ENCODE measurements at regions not wholly inside any gene's neighbourhood (a gene's known extent, or its start where the extent isn't known, plus 50 kb on each side); places are given as distances from the start of the nearest gene placed in this dataset.

DNA sequence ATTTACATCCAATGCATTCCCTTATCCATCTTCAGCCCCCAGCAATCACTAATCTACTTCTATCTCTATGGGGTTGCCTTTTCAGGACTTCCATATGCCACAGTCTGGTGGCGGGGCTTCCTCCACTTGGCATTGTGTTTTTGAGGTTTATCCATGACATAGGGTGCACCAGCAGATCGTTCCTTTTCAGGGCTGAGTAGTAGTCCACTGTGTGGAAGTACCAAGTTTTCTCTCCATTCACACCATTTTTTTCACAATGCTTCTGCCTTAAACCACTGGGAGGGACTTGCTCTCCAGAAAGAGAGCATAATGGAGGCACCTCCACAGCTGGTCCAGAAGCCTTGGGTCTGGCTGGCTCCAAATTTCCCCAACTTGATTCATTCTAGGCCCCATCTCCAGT lies 144.0 kb upstream of the IQSEC1 start:
- Mint-ChIP-seq H3K4me3 (no peak overlapping the region), H3K36me3 (no peaks in the 10 kb centered on the region), H3K27me3 (peaks cover 4% of the 10 kb centered on the region), H3K27ac (no peak overlapping the region), H3K4me1 (no peaks in the 10 kb centered on the region), H3K9me3 (ENCODE audit: low read depth) (no peaks in the 10 kb centered on the region)
- CTCF ChIA-PET = interaction anchor here (1.7 kb wide), 1 partner anchor 12 kb away, joined by 4 read pairs; no protein-coding TSS in a partner anchor
- DNase-seq = no peak
- ATAC-seq = no peak

DNA sequence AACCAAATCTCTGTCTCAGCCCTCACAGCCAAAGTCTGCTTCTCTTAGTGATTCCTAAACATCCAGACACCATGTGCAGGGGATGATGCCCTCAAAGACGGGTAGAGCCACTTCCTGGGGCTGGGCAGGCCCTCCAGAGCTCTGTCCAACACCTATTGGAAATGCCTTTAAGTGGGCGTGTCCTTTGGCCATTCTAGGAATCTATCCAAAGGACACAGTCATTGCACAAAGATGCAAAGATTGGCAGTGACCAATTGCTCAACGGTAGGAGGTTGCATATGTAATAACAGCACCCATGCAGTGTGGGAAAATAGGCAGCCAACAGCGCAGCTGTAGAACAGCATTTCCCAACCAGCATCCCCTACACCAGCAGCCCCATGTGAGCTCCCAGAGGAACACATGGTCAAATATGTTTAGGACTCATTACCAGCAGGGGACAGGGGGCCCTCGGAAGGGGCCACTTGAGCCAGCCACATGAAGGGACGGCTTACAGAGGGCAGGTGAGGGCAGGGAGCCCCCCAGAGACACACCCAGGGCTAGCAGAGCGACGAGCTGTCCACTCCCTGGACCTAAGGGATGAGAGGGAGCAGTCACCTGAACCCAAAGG lies 142.8 kb upstream of the IQSEC1 start:
- no peaks in the 10 kb centered on the region for H3K36me3 Mint-ChIP-seq
- DNase-seq (no peak), ATAC-seq (no peak)
- H3K4me1 Mint-ChIP-seq = no peaks in the 10 kb centered on the region
- H3K4me3 Mint-ChIP-seq = no peak overlapping the region
- H3K27ac Mint-ChIP-seq = no peak overlapping the region
- CTCF ChIA-PET = interaction anchor here (1.7 kb wide), 1 partner anchor 14 kb away, joined by 4 read pairs; no protein-coding TSS in a partner anchor
- H3K9me3 Mint-ChIP-seq (ENCODE audit: low read depth) = no peaks in the 10 kb centered on the region
- peaks cover 4% of the 10 kb centered on the region for H3K27me3 Mint-ChIP-seq

GRCh38 chr3:13214847-13215472 lies 141.7 kb upstream of the IQSEC1 start:
- H3K4me1 Mint-ChIP-seq = no peaks in the 10 kb centered on the region
- H3K27me3 Mint-ChIP-seq = peaks cover 4% of the 10 kb centered on the region
- H3K4me3 Mint-ChIP-seq = no peak overlapping the region
- CTCF ChIA-PET = no interaction called here
- no peaks in the 10 kb centered on the region for H3K9me3 Mint-ChIP-seq (ENCODE audit: low read depth)
- no peak overlapping the region for H3K27ac Mint-ChIP-seq
- DNase-seq (no peak), ATAC-seq (no peak)
- no peaks in the 10 kb centered on the region for H3K36me3 Mint-ChIP-seq

DNA sequence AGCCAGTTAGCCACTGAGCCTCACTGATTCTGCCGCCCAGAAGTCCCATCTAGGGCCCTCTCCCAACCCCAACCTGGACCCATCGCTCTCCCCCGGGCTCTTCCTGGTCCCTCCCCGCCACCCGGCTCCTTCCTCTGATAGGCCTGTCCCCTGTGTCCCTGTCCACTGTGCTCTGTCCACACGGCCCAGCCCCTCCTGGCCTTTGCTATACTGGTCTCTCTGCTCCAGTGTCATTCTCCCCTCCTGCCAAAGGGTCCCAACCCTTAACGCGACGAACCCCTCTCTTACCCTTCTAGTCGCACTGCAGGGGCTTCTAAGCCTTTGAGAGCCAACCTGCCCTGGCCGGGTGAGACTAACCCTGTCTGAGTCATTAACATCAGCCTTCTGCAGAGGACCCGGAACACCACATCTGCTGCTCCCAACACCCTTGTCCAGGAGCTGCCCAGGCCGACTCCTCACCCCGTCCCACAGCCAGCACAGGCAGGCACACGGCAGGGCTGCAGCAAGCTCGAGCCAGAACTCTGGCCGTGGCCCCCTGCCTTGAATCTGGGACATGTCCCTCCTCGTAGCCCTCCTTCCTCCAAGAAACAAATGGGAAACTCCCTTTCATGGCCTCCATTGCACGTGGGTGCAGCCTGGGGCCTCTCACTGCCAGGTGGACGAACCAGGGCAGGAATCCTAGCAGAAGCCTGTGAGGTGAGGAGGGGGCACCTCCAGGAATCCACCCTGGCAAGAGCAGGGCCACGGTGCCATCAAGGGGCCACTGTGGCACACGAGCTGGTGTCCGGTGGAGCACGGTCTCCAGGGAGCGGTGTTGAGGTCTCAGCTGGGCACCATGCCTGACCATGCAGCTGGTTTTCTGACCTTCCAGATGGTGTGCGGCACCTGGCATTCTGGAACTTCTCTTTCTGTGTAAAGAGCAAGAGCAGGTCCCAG lies 140.9 kb upstream of the IQSEC1 start:
- H3K27ac Mint-ChIP-seq = no peak overlapping the region
- H3K27me3 Mint-ChIP-seq = peaks cover 4% of the 10 kb centered on the region
- no peak overlapping the region for H3K4me3 Mint-ChIP-seq
- no peak for DNase-seq
- no peaks in the 10 kb centered on the region for H3K9me3 Mint-ChIP-seq (ENCODE audit: low read depth)
- no peak for ATAC-seq
- H3K4me1 Mint-ChIP-seq = no peaks in the 10 kb centered on the region
- H3K36me3 Mint-ChIP-seq = no peaks in the 10 kb centered on the region
- CTCF ChIA-PET = no interaction called here

GRCh38 chr3:13213490-13213889 lies 140.3 kb upstream of the IQSEC1 start:
- no peaks in the 10 kb centered on the region for H3K36me3 Mint-ChIP-seq
- DNase-seq (no peak), ATAC-seq (no peak)
- H3K4me3 Mint-ChIP-seq = no peak overlapping the region
- CTCF ChIA-PET = no interaction called here
- H3K9me3 Mint-ChIP-seq (ENCODE audit: low read depth) = no peaks in the 10 kb centered on the region
- no peaks in the 10 kb centered on the region for H3K4me1 Mint-ChIP-seq
- H3K27me3 Mint-ChIP-seq = peaks cover 4% of the 10 kb centered on the region
- no peak overlapping the region for H3K27ac Mint-ChIP-seq

GRCh38 chr3:13211605-13212210 lies 138.5 kb upstream of the IQSEC1 start:
- no peak for DNase-seq
- CTCF ChIA-PET = no interaction called here
- Mint-ChIP-seq H3K9me3 (ENCODE audit: low read depth) (no peaks in the 10 kb centered on the region), H3K4me3 (no peak overlapping the region), H3K27ac (no peak overlapping the region), H3K27me3 (peaks cover 11% of the 10 kb centered on the region), H3K4me1 (no peaks in the 10 kb centered on the region), H3K36me3 (no peaks in the 10 kb centered on the region)
- ATAC-seq = no peak

DNA sequence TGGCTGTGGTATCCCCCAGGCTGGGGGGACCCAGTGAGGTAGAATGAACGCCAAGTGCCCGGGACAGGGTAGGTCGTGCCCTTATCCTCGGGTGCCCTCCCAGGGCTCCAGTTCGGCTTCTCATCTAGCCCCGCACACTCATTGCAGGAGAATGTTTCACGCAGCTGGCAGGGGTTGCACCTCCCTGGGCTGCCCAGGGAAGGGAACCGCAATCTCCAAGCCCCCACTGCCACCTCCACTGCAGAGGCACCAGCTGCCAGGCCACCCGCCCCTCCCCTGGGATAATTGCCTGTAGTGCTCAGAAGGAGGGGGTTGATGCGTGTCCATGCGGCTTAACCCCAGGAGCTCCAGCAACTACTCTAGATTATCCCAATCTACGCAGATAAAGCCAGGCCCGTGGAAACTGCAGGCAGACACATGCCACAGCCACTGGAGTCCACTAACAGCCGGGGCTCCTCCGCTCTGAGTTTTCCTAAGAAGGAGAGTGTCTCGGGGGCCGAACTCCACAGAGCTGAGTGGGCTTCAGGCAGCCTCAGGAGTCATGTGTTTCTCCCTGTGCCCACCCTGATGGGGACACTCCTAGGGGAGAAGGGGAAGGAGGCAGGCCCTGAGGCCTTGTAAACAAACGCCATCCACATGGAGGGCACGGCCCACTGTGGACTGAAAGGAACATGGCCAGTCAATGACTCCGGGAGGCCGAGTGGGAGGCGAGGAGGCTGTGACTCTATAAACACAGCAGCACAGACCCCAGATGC lies 137.2 kb upstream of the IQSEC1 start:
- Mint-ChIP-seq H3K27ac (no peak overlapping the region), H3K4me3 (no peak overlapping the region), H3K9me3 (ENCODE audit: low read depth) (no peaks in the 10 kb centered on the region), H3K4me1 (no peaks in the 10 kb centered on the region), H3K36me3 (no peaks in the 10 kb centered on the region), H3K27me3 (peaks cover 21% of the 10 kb centered on the region)
- DNase-seq (no peak), ATAC-seq (no peak)
- CTCF ChIA-PET = no interaction called here

GRCh38 chr3:13209634-13209997 lies 136.4 kb upstream of the IQSEC1 start:
- Mint-ChIP-seq H3K4me3 (no peak overlapping the region), H3K27me3 (peaks cover 28% of the 10 kb centered on the region), H3K9me3 (ENCODE audit: low read depth) (no peaks in the 10 kb centered on the region), H3K4me1 (no peaks in the 10 kb centered on the region), H3K36me3 (no peaks in the 10 kb centered on the region), H3K27ac (no peak overlapping the region)
- DNase-seq = no peak
- no peak for ATAC-seq
- CTCF ChIA-PET = no interaction called here

DNA sequence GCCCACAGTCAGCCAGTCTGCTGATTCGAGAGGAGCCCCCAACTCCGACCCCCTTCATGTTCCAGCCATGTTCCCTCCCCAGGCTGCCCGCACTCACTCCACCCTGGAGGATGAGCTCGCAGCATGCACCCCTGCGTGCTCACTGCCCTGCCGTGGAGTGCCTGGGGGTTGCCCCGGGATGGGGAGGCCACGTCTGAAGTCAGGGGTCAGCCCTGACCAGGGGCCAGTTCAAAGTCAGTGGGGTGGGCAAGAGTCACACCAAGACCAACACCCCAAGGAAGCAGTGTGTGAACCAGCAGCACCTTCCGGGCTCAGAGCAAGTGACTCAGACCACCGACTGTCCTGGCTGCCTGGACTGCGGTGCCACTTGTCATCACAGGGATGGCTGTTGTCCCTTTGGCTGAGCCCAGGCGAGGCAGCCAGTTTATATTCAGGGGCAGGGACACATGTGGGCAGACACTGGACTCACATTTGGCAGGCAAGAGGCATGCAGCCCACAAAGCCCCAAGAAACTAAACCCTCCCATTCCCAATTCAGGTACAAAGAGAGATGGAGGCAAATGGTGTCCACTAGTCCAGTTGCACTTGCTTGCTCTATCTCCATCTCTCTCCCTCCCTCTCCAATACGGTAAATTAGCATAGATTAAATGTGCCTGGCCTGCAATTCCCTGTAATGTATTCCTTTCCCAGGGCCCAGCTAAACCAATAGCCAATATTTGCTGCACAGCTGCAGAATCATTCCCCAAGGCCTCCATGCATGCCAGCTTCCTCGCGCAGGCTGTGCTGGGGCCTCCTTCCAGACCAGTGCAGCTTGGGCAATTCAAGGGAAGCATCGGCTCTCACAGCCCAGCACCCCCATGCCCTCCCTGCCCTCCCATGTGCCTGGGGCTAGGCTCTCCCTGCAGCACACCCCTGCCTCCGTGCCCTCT lies 135.7 kb upstream of the IQSEC1 start:
- Mint-ChIP-seq H3K4me1 (no peaks in the 10 kb centered on the region), H3K9me3 (ENCODE audit: low read depth) (no peaks in the 10 kb centered on the region), H3K4me3 (no peak overlapping the region), H3K27ac (no peak overlapping the region), H3K36me3 (no peaks in the 10 kb centered on the region), H3K27me3 (peaks cover 35% of the 10 kb centered on the region)
- no peak for DNase-seq
- CTCF ChIA-PET = no interaction called here
- no peak for ATAC-seq

DNA sequence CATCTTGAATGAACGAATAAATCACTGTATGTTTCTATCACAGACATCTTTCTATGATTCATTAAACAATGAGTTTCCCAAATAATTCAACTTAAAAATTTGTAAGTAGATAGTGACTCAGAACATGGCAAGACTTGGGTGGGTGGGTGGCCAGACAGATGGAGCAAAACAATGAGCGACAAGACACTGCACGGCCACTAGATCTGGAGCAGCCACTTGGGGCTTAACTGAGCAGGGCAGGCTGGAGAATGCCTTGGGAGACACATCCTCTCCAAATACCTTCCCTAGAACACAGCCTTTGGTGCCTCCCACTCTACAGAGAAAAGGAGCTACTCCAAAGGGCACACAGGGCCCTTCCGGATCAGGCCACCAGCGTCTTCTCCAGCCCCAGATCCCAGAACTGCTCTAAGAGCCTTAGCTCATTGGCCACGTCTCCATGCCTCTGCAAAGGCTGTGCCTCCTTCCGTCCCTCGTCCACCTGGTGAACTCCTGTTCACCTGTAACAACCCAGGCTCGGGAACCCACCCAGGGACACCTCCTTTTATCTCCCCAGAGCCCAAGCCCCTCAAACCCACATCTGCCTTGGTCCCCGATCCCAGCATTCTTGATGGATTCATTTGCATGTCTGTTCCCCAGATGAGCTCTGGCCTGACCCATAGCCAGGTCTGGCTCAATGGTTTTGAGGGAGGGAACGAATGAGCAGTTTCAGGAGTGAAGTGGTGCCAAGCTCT lies 134.9 kb upstream of the IQSEC1 start:
- CTCF ChIA-PET = no interaction called here
- no peaks in the 10 kb centered on the region for H3K36me3 Mint-ChIP-seq
- H3K27ac Mint-ChIP-seq = no peak overlapping the region
- no peak overlapping the region for H3K4me3 Mint-ChIP-seq
- DNase-seq (no peak), ATAC-seq (no peak)
- no peaks in the 10 kb centered on the region for H3K4me1 Mint-ChIP-seq
- peaks cover 43% of the 10 kb centered on the region for H3K27me3 Mint-ChIP-seq
- no peaks in the 10 kb centered on the region for H3K9me3 Mint-ChIP-seq (ENCODE audit: low read depth)

GRCh38 chr3:13207578-13207922 lies 134.3 kb upstream of the IQSEC1 start:
- Mint-ChIP-seq H3K4me3 (no peak overlapping the region), H3K9me3 (ENCODE audit: low read depth) (no peaks in the 10 kb centered on the region), H3K27me3 (peaks cover 45% of the 10 kb centered on the region), H3K27ac (no peak overlapping the region), H3K36me3 (no peaks in the 10 kb centered on the region), H3K4me1 (no peaks in the 10 kb centered on the region)
- CTCF ChIA-PET = no interaction called here
- DNase-seq (no peak), ATAC-seq (no peak)

Data from activated CD8-positive, alpha-beta memory T cell treated with anti-CD3 and anti-CD28 coated beads, Interleukin-2, amount 10 ng/mL, durations not matched to agents 7 days and 5 days (primary cell).